ENCODE measurements at regions not wholly inside any gene's neighbourhood (a gene's known extent, or its start where the extent isn't known, plus 50 kb on each side); places are given as distances from the start of the nearest gene placed in this dataset.
"Not testable (repeated sequence)": the region's sequence is repeated elsewhere in the genome, so short reads cannot be mapped to it uniquely, and the experiment has no call there.

GRCh38 chr12:124658302-124658701, 90.9 kb upstream of the NCOR2 start:
- H3K4me3 ChIP-seq (ENCODE audit: low read depth, low read length): no peak overlapping the region
- DNase-seq (ENCODE audit: low read depth): no peak

DNA sequence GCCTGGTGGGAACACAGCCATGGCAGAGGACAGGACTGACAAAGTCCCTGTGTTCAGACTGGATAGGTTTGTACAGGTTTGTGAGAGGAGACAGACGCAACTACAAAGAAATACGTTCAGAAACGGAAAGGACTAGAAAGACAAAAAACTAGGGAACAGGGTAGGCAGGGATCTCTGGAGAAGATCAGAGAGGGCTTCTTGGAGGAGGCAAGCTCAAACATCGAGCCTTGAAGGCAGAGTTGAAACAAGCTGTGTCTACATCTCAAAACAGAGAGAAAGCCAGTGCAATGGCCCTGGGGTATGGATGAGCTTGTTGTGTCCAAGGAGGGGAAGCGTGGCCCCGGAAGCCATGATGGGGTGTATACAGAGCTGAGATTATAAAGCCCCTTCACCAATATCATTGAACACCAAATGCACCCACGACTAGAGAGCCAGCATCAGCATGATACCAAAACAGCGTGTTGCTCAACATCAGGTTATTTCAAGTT, 89.6 kb upstream of the NCOR2 start:
- H3K4me3 ChIP-seq (ENCODE audit: low read depth, low read length): no peak overlapping the region
- no peak for DNase-seq (ENCODE audit: low read depth)

- H3K4me3 ChIP-seq (ENCODE audit: low read depth, low read length): no peak overlapping the region
- peak; percentile 98 for DNase-seq (ENCODE audit: low read depth)
These were observed 88.5 kb upstream of the NCOR2 start for GRCh38 chr12:124655698-124656516.

DNA sequence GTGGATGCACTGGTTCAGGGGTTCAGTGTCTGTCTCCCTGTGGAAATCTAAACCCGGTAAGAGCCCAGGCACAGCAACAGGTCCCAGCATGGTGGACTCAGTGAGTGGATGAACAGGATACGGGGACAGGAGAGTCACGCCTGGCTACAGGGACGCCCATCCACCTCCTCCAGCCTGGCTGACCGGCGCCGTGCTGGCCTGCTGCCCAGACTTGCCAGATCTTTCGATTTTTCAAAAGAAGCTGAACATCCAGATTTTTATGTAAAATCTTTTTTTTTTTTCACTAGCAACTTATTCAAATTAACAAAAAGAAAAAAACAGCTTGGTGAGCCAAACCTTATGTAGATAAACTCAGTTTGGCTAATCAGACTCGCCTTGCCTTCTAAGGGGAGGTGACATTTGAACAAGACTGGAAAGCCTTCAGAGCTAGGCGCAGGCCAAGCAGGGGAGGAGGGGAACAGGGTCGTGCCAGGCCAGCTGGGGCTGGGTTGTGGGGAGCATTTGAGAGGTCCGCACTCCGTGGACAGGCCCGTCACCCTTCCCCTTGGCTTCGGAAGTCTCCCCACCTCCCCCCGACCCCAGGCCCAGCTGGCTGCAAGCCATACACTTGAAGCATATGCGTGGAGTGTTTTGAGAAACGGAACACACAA, 87.8 kb upstream of the NCOR2 start:
- H3K4me3 ChIP-seq (ENCODE audit: low read depth, low read length): no peak overlapping the region
- no peak for DNase-seq (ENCODE audit: low read depth)

- DNase-seq (ENCODE audit: low read depth): no peak
- no peak overlapping the region for H3K4me3 ChIP-seq (ENCODE audit: low read depth, low read length)
These were observed 87.2 kb upstream of the NCOR2 start for GRCh38 chr12:124654666-124655047.

DNA sequence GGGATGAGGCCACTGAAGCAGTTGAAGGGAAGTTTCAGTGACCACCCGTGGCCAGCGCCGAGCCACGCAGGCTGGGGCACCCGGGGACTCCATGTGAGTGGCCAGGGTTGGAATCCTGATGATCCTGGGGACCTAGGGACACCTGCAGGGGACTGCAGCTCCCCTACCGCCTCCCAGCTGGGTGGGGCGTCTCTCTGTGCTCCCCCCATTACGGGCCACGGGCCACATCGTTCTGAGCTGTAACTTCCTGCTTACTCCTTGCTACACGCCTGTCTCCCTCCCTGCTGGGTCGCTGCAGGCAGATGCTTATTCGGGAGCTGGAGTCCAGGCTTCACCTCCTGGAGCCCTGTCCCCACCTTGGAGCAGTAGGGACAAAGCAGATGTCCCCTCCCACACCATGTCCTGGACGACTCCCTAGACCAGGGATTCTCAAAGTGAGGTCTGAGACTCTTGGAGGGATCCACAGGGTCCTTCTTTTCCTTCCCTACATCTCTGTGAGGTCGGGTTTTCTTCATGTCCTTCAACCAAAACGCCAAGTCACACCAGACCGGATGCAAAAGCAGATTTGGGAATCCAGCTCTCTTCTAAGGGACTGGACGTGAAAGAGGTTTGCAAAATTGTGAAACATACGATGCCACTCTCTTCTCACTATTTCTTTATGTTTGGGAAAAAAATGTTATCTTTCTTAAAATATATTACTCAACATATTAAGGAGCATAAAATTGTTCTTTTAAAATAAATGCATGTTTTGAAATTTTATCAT, 85.9 kb upstream of the NCOR2 start:
- DNase-seq (ENCODE audit: low read depth): no peak
- H3K4me3 ChIP-seq (ENCODE audit: low read depth, low read length): no peak overlapping the region

GRCh38 chr12:124652661-124653060, 85.2 kb upstream of the NCOR2 start:
- DNase-seq (ENCODE audit: low read depth): no peak
- H3K4me3 ChIP-seq (ENCODE audit: low read depth, low read length): no peak overlapping the region

DNA sequence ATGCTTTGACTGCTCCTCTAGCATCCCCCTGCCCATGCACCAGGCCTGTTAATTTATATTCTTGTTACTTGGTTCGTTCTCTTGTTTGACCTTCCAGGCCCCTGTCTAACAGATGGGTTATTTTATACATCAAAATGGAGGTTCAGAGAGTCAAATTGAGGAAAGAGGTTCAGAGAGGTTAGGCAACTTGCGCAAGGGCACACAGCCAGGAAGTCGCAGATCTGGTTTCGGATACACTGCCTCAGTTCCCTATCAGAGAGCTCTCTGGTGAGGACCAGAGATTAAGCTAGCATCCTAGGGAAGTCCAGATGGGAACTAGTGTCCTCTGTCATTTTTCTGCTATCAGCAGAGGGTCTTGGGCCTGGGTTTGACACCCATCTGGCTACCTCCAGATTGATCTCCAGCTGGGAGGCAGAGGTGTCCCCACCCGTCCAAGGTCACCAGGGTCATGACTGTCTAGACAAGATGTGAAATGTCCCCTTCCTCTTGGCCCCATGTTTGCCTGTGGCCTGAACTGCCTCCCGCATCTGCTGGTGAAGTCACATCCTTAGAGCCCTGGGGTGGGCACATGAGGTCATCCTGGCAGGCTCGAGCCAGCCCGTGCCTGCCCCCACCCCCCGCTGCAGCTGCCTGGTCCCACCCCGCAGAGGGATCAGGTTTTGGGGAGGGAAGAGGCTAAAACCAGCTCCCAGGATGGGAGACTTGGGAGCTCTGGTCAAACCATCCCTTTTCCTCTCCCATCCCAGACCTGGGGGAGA, 84.3 kb upstream of the NCOR2 start:
- no peak overlapping the region for H3K4me3 ChIP-seq (ENCODE audit: low read depth, low read length)
- no peak for DNase-seq (ENCODE audit: low read depth)

GRCh38 chr12:124650912-124651311, 83.5 kb upstream of the NCOR2 start:
- no peak for DNase-seq (ENCODE audit: low read depth)

DNA sequence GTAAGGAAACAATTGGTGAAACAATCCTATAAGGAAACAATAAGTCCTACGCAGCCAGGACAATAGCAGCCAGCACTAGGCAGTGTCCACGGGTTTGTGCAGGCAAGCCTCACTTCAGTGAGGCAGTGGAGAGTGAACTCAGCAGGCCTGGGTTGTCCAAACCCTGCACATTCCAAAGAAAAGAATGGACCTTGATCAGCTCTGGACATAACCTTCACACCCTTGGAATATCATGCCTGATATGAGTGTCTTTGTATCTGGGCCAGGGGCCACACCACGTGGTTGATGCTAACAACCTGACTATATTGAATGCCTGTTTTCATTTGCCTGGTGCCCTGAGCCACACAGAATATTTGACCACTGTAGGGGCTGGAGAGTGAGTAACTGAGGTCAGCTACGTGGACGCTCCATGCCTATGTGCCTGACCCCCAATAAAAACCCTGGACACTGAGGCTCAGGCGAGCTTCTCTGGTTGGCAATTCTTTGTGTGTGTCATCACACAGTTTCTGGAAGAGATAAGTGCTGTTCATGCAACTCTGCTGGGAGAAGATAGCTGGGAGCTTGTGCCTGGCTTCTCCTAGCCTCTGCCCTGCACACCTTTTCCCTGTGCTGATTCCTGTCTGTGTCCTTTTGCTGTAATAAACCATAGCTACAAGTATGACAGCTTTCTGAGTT, 81.4 kb upstream of the NCOR2 start:
- H3K4me3 ChIP-seq (ENCODE audit: low read depth, low read length): no peak overlapping the region
- DNase-seq (ENCODE audit: low read depth): no peak

More at GRCh38 chr12:124650912-124651311, 83.5 kb upstream of the NCOR2 start:
- H3K4me3 ChIP-seq (ENCODE audit: low read depth, low read length): no peak overlapping the region

GRCh38 chr12:124647316-124647715, 79.9 kb upstream of the NCOR2 start:
- no peak overlapping the region for H3K4me3 ChIP-seq (ENCODE audit: low read depth, low read length)
- no peak for DNase-seq (ENCODE audit: low read depth)

- H3K4me3 ChIP-seq (ENCODE audit: low read depth, low read length): no peak overlapping the region
- no peak for DNase-seq (ENCODE audit: low read depth)
These were observed 79.2 kb upstream of the NCOR2 start for GRCh38 chr12:124646385-124647230.

DNA sequence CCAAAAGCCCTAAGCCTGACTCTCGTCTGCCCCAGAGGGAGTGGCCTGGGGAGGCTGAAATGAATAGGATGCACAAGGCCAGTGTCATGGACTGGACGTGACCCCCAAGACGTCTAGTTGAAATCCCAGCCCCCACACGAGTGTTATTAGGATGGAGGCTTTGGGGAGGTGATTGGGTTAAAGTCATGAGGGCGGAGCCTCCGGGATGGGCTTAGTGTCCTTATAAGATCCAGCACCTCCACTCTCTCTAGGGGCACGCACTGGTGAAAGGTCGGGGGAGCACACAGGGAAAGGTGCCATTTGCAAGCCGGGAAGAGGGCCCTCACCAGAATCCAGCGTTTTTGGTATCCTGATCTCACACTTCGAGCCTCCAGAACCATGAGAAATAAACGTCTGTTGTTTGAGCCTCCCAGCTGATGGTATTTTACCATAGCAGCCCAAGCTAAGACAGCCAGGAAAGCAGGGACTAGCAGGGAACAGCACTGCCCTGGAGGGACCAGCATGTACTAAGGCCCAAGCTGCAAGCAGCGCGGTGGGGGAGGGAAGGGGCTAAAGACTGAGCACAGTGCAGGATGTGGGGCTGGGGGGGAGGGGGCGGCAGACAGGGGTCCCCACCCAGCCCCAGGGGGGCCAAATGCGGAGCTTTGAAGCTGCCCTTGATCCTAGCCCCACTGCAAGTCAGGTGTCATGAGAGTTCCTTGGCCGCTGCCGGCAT, 78.3 kb upstream of the NCOR2 start:
- DNase-seq (ENCODE audit: low read depth): no peak
- no peak overlapping the region for H3K4me3 ChIP-seq (ENCODE audit: low read depth, low read length)

GRCh38 chr12:124643768-124644167, 76.4 kb upstream of the NCOR2 start:
- H3K4me3 ChIP-seq (ENCODE audit: low read depth, low read length); DNase-seq (ENCODE audit: low read depth): not testable (repeated sequence)

- H3K4me3 ChIP-seq (ENCODE audit: low read depth, low read length): no peak overlapping the region
- no peak for DNase-seq (ENCODE audit: low read depth)
These were observed 74.7 kb upstream of the NCOR2 start for GRCh38 chr12:124642105-124642504.

DNA sequence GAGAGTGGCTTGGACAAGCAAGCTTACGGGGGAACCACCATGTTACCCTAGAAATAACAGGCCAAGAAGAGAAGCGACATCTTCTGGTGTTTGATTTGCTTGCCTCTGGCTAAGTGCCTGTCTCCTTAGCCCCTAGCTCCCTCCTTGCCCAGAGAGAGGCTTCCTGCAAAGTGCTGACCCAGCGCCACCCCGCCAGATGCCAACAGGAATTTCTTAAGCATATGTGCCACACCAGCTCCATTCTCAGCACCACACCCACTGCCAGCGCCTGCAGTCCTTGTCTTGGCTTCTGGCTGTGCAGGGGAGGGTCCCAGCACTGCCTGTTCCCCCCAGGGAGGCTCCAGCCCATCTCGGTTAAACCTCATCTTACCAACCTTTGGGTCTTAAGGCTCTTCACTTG, 74.2 kb upstream of the NCOR2 start:
- no peak overlapping the region for H3K4me3 ChIP-seq (ENCODE audit: low read depth, low read length)
- no peak for DNase-seq (ENCODE audit: low read depth)

GRCh38 chr12:124640056-124640455, 72.6 kb upstream of the NCOR2 start:
- H3K4me3 ChIP-seq (ENCODE audit: low read depth, low read length): no peak overlapping the region
- no peak for DNase-seq (ENCODE audit: low read depth)
